HG03064 (cell line): ENCODE measurements at regions not wholly inside any gene's neighbourhood (a gene's known extent, or its start where the extent isn't known, plus 50 kb on each side); places are given as distances from the start of the nearest gene placed in this dataset.

Experiments used
- ATAC-seq: cut with Tn5 transposase; IDR thresholded peaks from one replicate; pipeline ENCODE4 v1.9.1; 2021; ENCODE audit warnings: low read depth; ENCODE audit not compliant: unreplicated experiment

- ATAC-seq: no peak
Observed at GRCh38 chr2:219929835-219930234, 302.4 kb downstream of the SLC4A3 start.

- ATAC-seq: no peak
Observed at GRCh38 chr2:219939647-219940046, 312.2 kb downstream of the SLC4A3 start.

DNA sequence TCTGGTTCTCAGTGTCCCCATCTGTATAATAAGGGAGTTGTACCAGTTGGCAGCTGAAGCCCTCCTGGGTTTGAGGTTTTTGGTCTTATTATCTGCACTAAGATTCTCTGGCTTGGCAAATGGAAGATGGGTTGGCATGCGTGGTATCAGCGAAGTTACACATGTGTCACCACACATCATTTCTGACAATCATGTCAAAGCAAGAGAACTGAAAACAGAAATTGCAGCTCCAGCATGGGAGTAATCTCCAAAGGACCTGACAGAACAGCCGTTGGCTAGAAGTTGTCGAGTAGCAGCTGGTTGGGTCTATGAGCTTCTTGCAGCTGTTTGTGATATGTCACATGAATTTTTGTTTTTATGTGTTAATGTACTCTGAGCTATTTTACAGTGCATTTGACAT, 317.4 kb downstream of the SLC4A3 start:
- ATAC-seq: no peak

DNA sequence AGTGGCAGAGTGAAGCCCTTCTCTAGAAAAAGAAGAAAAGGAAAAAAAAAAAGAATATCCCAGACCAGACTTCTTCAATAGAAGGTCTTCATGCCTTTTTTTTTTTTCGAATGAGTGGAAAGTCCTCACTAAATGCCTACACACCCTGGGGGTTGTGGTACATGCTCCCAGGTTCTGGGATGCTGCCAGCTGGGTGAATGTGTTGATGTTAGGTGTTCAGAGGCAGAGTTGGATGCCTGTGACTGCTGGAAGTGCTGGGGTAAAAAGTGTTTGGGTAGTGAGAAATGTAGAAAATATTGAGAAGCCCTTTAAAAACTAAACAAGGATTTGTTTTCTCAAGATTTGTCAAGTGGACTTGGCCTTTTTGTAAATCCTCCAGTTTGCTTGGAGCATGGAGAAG, 318.6 kb downstream of the SLC4A3 start:
- no peak for ATAC-seq

DNA sequence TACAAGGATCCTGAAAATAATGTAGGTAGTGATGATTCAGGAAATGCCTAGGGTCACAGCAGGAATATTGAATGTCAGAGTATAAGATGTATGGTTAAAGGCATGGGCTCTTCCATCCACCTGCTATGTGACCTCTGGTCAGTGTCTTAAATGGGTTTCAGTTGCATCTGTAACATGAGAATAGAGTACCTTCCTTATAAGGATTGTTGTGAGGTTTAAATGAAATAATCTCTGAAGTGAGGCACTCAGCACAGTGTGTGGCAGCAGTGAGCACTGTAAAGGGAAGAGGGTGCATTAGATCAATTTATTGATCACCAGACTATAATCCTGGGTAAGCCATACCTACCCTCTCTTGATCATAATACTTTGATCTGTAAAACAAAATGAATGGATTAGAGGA, 319.1 kb downstream of the SLC4A3 start:
- ATAC-seq: no peak

GRCh38 chr2:219947575-219947974, 320.1 kb downstream of the SLC4A3 start:
- no peak for ATAC-seq

DNA sequence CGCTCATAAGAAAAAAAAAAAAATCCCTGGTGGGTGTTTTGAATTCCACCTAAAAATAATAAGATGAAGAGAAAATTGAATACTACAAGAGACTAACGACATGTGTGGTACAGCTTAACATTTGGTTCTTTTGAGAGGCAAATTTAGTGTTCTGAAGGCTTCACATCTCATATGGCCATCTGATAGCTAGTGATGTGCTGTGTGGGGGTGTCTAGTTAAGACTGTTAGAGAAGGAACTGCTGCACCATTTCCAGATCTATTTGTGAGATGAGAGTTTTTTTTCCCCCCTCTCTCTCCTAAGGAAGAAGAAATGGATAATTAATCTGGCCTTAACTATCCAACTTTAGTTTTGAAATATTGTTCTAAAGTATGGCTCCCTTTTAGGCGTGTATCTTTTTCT, 321.6 kb downstream of the SLC4A3 start:
- ATAC-seq: no peak

DNA sequence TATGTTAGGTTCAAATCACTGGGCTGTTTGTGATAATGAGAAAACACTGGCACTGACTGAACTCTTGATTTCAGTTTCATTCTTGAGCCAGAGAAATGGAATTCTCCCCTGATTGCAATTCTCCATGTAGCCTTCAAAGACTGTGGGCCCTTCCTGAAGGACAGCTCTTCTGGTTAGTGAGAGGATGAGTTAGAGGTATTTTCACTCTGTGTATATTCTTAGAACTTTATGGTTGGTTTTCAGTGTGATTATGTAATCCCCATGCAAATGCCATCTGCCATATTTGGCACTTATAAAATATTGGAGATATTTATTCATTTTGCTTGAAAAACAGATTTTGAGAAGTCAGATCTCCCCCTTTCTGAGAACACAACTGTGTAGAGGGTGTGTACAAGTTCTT, 323.7 kb downstream of the SLC4A3 start:
- no peak for ATAC-seq

DNA sequence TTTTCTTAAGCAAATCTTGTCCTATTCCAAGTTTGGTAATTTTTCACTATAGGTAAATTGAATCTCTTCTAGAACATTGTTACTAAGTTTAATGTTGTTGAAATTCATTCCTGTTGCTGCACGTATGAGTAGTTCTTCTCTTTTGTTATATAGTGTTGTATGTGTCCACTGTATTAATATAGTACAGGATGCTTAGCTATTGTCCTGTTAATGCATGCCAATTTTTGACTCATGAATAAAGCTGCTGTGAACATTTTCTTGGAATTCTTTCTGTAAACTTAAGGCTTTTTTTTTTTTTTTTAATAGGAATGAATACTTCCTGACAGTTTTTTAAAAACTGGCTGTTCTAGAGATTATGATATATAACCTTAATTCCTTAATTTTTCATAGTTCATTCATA, 326.9 kb downstream of the SLC4A3 start:
- ATAC-seq: no peak

DNA sequence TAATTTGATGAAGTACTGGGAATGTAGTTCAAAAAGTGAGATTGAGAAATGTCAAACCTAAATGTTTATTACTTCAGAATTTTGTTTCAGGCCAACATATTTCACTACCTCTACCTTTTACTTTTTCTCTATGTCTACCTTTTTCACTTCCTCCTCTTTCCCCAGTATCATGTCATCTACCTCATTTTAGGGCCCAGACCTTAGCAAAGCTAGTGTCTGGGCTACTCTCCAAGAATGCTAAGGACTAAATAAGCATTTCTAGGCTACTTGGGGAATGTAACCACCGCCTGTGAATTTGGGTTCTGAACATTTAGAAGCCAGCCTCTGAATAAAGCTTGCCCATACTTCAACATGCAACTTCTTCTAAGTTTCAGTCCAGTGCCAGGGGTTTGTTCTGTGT, 330.4 kb downstream of the SLC4A3 start:
- no peak for ATAC-seq

- ATAC-seq: no peak
Observed at GRCh38 chr2:219958941-219959340, 331.5 kb downstream of the SLC4A3 start.

- no peak for ATAC-seq
Observed at GRCh38 chr2:219959471-219959870, 332.0 kb downstream of the SLC4A3 start.

DNA sequence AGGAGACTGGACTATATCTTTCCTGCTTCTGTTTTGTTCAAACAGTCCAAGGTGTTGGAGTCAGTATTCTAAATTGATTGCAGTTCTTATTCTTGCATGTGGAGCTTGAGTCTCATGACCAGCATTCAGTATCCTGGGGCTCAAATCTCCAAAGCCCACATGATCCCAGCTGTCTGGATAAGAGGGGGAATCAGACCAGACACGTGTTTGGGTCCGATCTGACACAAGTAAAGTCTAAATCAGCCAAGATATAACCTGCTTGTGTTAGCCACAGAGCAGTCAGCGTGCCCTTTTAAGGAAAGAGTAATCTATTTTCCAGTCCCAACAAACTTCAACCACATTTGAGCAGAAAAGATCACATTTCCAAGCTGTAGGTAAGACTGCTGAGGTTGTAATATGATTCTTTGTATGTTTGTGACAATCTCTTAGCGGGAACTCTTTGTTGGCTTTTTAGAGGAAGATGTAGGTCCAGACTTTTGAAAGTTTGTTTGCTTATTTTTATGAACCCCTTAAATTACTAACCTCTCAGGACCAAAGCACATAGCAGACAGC, 334.6 kb downstream of the SLC4A3 start:
- no peak for ATAC-seq

- ATAC-seq: no peak
Observed at GRCh38 chr2:219962801-219963200, 335.4 kb downstream of the SLC4A3 start.

DNA sequence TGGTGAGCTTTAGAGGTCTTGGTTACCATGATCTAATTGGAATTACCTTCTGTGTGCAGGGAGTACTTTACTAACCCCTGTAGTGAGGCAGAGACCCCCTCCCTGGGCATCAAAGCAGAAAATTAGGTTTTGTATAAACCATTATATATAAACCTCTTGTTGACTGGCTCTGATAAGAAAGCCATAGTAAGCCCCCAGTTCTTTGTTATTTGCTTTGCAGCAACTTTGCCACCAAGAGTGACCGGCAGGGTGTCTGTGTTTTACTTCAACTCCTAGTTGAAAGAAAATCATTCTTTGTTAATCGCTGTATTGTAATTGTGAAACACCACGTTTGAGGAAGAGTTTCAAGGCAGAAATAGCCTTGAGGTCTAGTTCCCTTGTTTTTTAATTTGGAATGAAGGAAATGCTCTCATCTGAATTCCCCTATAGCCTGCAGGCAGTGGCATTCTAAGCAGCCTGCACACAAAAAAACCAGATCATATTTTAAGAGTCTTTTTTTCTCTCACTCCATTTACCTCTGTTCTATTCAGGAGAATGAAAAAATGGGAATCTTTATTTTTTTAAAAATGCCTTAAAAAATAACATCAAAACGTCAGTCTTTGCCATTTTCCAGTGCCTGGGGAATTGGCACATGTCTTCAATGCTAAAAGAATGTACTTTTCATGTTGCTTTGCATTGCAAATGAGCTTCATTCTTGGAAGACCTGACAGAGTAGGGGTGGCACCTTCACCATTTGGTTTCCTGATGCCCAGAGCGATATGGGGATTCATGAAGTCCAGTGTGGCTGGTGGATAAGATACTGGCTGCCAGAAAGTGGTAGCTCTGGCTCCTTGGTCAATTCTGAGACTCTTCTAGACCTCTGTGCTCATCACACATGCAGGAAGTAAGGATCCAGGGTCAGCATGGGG, 338.1 kb downstream of the SLC4A3 start:
- no peak for ATAC-seq

GRCh38 chr2:219967247-219968245, 340.1 kb downstream of the SLC4A3 start:
- no peak for ATAC-seq

DNA sequence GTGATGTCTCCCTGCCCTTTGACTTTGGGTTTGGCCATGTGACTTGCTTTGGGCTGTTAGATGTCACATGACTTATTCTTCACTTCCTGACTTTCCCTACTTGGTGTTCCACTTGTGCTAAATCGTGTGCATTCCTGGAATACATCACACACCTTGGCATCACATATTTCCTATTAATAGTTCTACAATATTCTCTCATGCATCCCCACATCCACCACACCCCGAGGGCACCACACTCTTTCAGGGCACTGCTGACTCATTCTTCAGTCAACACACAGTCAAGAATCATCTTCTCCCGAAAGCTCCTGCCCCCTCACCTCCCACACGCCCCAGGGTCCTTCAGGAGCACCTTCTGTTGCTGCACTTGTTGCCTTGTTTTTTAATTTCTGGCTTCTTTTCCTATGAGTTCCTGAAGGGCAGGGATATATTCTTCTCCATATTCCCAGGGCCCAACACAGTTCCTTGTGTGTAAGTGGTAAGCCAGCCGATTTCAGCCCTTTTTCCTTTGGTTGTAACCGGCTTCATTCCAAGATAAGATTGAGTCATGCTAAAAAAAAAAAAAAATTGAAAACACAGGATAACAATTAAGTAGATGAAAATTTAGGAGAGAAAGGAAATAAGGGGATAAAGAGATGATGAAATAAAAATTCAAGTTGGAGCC, 341.4 kb downstream of the SLC4A3 start:
- no peak for ATAC-seq

GRCh38 chr2:219969508-219969907, 342.1 kb downstream of the SLC4A3 start:
- no peak for ATAC-seq

GRCh38 chr2:219973136-219973535, 345.7 kb downstream of the SLC4A3 start:
- ATAC-seq: no peak

- ATAC-seq: no peak
Observed at GRCh38 chr2:219976871-219977270, 349.4 kb downstream of the SLC4A3 start.

DNA sequence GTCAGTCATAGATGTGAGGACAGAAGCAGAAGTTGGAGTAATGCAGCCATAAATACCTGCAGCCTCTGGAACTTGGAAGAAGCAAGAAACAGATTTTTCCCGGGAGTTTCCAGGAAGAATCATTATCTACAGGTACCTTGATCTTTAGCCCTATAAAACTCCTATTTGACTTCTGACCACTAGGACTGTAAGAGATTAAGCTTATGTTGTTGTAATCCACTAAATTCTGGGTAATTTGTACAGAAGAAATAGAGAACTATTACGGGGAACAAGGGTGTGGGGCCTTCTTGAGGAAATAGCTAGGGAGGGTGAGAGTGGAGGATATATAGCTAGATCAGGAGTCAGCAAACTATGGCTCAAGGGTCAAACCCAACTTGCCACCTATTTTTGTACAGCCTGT, 353.2 kb downstream of the SLC4A3 start:
- no peak for ATAC-seq
